HG02623 (cell line): ENCODE measurements at regions not wholly inside any gene's neighbourhood (a gene's known extent, or its start where the extent isn't known, plus 50 kb on each side); places are given as distances from the start of the nearest gene placed in this dataset.

ENCODE experiments used
- ATAC-seq: cut with Tn5 transposase; IDR thresholded peaks from one replicate; pipeline ENCODE4 v1.9.1; 2021; ENCODE audit warnings: moderate library complexity; ENCODE audit not compliant: unreplicated experiment

- ATAC-seq, result no peak
These were observed 194.4 kb upstream of the ID2 start for GRCh38 chr2:8487461-8487932.

DNA sequence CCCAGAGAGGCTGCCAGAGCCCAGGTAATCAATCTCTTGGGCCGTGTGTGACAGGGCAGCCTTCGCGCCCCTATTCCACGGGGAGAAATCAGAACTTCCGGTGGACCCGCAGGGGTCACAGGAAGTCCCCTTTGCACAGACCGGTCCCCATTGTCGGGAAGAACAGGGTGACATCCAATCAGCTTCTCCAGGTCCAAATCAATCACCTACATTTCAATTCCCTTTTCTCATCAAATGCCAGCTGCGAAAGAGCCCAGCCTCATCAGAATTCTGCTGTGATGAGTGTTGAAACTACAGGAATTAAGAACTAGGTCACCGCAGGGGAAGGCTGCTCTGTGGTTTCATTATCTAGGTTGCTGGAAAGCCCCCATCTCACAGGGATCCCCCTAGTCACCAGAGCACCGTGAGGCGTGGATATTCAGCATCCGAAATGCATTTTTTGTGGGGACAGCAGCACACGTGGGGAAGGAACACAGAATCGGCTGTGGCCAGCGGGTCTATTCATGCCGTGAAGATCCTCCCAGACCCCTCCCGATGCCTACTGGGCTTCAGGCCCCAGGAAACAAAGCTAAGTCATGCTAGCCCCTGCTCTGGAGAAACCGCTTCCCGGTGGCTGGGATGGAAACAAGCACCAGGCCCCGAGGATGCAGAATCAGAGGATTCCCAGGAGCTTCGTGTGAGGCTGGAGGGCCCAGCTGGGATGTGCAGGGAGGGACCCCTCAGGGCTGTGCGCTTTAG is 193.7 kb upstream of the ID2 start:
- ATAC-seq, result peak; percentile 91

GRCh38 chr2:8489221-8489620 is 192.6 kb upstream of the ID2 start:
- ATAC-seq, result no peak

GRCh38 chr2:8489751-8490150 is 192.1 kb upstream of the ID2 start:
- ATAC-seq, result no peak

DNA sequence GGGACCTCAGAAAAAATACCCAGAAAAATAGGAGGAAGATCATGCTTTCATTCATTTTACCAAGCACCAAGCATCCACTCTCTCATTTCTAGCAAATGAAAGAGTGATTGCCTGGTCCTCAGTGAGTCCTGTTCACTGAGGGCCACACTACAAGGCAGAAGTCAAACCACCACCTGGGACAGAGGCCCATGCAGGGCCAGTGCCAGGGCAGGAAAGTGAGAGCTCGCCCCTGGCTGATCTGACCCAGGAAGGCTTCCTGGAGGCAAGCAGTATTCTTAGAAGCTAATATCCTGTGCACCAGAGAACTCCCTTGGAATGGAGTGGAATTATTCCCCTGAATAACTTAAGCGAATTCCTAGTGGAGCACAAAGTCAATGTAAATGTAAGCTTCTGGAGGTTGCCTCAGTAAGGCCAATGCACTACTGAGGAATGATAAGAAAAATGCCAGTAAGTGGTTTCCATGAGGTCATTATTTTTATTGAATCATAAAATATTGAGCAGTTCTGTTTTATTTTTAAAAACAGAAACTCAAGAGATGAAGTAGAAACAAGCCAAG is 191.6 kb upstream of the ID2 start:
- ATAC-seq, result no peak

DNA sequence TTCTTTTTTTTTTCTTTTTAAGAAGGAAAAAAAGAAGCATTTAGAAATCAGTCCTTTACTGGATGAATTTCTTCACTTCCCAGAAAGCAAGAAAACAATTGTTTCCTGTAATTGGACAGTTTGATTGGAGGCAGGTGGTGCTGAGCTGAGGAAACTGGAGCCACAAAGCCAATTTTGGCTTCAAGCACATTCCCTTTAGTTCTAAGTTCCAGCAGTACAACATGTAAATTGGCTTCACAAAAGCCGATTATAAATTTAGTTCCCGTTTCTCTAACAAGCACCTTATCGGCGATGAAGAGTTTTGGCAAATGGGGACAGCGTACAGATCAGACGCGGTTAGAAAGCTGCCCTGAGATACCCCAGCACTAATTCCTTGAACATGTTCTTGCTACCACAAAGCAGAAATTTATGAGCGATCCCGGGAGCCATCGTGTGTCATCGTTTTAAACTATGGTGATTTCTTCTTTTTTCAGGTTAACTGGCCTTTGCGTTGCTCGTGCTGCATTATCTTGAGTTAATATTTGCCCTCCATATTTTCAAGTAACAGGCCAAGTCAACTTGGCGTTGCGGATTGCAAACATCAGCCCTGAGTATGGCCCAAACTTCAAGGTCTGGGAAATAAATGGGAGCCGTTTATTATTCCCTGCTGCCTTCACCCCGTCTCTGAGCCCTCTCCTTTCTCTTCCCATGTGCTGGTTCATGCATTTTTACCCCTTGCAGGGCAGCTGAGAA is 190.4 kb upstream of the ID2 start:
- ATAC-seq, result no peak

- no peak for ATAC-seq
These were observed 187.7 kb upstream of the ID2 start for GRCh38 chr2:8494151-8494550.

DNA sequence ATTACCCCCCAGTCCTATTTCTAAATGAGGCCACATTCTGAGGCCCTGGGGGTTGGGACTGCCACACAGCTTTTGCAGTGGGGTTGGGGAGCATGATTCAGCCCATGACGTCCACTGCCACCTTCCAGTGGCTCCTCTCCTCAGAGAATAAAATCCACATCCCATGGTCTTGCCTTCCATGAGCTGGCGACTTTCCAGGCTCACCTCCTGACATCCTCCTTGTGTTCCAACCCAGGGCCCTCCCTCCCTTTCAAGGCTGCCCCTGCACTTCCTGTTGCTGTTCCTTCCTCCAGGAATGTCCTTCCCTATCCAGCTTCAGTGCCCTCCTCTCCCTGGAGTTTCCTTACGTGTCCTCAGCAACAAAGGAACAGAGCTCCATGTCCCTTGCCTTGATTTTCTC is 187.3 kb upstream of the ID2 start:
- no peak for ATAC-seq

DNA sequence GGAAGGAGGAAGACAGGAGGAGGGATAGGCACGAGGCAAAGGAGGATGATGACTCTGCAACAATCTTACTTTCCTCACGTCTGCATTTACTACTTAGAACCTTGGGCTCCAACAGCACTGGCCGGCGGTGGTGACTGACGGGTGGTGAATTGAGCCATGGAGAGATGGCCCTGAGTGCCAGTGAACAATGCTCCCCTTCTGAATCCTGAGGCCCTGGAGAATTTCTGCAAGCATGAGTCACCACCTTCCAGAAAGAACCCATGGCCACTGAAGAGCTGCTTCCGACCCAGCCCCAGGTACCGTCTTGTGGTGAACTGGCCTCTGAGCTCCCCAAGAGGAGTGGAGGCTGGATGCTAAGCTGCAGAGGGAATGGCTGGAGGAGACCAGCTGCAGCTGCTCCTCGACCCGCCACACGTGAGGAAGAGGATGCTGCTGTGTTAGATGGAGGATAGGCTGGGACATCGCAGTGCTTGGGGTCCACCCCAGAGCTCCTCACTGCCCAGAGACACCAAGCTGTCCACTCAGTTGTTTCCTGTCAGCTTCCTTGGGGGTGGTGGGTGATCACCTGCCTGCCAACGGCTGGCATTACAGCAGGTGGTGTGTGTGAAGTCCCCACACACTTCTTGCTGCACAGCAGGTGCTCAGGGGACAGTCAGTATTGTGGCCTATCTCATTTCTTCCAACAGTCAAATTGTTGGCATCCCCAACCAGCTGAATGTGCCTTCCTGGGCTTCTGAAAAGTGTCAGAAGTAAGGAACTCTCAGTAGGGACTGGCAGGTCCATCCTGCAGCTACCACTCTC is 186.5 kb upstream of the ID2 start:
- ATAC-seq, result no peak

DNA sequence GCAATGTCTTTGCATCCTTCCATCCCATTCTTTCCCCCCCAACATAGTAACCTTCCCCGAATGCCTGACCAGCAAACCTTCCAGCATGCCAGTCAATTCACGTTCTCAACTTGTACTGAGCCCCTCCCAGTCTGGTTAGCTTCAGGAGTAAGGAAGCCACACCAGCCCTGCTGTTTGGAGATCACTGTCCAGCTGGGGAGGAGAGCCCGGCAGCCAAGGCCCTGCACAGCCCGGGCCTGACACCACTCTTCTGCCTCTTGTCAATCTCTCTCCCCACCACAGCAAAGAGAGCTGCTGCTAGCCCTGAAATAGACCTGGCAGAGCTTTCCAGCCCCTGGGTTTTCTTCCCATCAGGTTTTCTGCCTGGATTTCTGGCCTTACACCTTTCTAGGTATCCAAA is 185.8 kb upstream of the ID2 start:
- ATAC-seq, result no peak

DNA sequence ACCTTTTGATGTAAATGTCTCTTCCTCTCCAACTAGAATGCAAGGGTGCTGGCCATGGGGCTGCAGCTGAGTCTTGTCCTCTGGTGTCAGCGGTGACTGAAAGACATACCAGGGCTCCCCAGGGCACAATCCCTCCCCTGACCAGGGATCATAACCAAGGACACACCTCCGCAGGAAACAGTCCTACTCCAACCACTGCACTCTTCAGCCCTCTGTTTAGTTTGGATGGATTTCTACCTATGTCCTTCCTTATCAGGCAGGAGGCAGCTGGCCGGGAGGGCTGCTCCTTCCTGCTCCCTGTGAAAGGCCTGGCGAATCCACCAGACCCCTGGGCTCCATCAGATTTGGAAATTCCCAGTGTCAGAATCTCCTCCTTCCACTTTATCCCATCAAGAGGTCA is 185.2 kb upstream of the ID2 start:
- ATAC-seq, result no peak

GRCh38 chr2:8498994-8499393 is 182.9 kb upstream of the ID2 start:
- no peak for ATAC-seq

DNA sequence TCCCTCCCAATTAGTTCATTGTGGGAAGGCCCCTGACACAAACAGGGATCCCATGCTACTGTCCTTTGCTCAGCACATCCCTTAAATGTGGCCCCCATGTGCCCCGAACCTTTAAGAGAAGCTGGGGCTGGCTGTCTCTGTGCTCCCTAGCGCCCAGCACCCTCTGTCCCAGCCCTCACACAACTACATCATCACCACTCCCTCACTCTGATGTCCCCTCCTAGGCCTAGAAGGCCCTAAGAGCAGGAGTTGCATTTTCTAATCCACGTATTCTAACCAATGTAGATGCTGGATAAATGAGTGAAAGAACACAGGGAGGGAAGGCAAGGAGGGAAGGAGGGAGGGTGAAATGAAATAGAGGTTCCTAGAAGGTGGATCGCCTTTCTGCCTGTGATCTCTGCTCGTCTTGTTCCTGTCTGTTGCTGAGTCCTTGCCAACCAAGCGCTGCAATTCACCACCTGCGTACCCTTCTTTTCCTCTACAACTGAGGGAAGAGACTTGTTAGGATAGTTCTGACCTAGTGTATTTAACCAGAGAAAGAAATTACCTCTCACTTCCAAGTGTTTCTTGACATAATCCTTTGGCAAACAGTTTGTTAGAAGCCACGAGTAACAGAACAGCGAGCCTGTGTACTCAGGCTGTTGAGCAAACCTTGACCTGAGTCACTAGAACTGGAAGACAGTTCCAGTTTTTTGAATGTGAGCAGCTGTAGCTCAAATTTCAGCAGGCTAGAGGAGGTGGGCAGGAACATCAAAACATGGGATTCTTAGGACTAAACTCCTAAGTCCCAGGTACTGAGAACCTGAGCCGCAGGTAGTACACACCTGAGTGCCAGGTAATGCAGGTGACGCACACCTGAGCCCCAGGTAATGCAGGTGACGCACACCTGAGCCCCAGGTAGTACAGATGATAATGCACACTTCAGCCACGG is 181.5 kb upstream of the ID2 start:
- no peak for ATAC-seq

- ATAC-seq, result no peak
These were observed 180.7 kb upstream of the ID2 start for GRCh38 chr2:8501061-8501720.

DNA sequence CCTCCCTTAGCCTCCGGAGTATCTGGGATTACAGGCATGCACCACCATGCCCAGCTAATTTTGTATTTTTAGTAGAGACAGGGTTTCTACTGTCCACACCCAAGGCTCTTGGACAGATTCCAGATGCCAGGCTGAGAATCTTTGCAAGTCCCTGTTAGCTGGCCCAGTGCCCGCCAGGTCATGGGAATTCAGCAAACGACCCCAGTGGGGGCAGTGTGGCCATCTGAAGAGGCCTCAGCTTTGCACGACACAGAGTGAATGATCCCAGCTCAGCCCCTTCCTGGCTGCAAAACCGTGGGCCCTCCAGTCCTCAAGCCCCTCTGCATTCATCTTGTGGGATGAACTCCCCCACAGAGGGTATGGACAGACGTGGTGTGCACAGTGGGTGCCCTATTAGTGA is 179.5 kb upstream of the ID2 start:
- no peak for ATAC-seq

DNA sequence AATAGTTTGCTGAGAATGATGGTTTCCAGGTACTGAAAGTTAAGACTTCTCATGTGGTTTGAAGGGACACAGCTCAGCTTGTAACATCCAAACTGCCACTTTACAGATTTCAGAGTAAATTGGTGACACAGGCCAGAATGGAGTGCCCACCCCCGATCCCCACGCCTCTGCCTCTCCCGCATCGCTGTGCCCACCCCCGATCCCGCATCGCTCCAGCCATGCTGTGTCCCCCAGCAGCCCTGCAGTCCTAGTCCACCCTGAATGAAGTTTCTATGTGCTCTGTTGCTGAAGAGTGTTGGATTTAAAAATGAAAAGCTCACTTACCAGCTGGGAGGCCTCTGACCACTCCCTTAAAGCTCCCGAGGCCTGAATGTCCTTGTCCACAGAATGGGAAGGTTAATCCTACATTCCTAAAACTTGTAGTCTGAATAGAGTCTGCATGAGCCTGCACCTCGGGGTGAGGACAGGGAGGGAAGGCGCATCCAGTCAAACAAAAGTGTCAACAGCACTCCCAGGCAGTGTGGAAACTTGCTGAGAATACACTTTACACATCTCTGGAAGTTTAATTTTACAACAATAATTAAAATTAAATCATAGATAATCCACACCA is 176.4 kb upstream of the ID2 start:
- ATAC-seq, result no peak

GRCh38 chr2:8506746-8507145 is 175.1 kb upstream of the ID2 start:
- no peak for ATAC-seq

GRCh38 chr2:8508766-8509165 is 173.1 kb upstream of the ID2 start:
- ATAC-seq, result no peak

DNA sequence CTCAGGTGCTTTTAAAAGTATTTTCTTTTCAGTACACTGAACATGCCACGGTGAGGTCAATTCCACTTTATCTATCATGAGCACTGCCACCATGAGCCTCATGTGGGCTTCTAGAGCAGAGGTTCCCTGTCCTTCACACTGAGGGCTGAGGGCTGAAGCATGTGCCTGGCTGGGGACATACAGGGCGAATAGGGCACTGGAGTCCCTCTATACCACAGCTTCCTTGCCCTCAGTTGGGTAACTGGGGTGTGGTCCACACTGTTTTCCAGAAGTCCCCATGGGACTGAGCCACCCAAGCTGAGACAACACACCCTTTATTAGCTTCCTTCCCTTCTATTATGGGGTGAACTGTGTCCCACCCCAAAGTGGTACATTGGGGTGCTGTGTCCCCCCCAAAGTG is 172.2 kb upstream of the ID2 start:
- no peak for ATAC-seq
